ENCODE measurements at regions not wholly inside any gene's neighbourhood (a gene's known extent, or its start where the extent isn't known, plus 50 kb on each side); places are given as distances from the start of the nearest gene placed in this dataset.

GRCh38 chr5:133761632-133762031 lies 149.3 kb upstream of the FSTL4 start:
- no peak for TF ChIP-seq CREB1 (IDR thresholded peaks at IDR 0.05; ENCODE audit: low read depth)
- no peak for TF ChIP-seq REST (IDR thresholded peaks at IDR 0.05; ENCODE audit: low read depth)
- TF ChIP-seq CEBPB (IDR thresholded peaks at IDR 0.05), result no peak

- TF ChIP-seq CEBPB (IDR thresholded peaks at IDR 0.05) (no peak), USF1 (IDR thresholded peaks at IDR 0.05) (no peak), EP300 (IDR thresholded peaks at IDR 0.05; ENCODE audit: borderline replicate concordance) (no peak), RAD21 (IDR thresholded peaks at IDR 0.05; ENCODE audit: low read depth) (no peak), FOXM1 (IDR thresholded peaks at IDR 0.05; ENCODE audit: borderline replicate concordance, low read depth) (no peak), TEAD4 (IDR thresholded peaks at IDR 0.05) (no peak), TCF12 (IDR thresholded peaks at IDR 0.05; ENCODE audit: low read depth) (no peak), REST (IDR thresholded peaks at IDR 0.05; ENCODE audit: low read depth) (no peak), YY1 (IDR thresholded peaks at IDR 0.05; ENCODE audit: low read depth) (no peak), CREB1 (IDR thresholded peaks at IDR 0.05; ENCODE audit: low read depth) (no peak)
Measured at GRCh38 chr5:133760532-133760931, 148.2 kb upstream of the FSTL4 start.

- TF ChIP-seq EGR1 (IDR thresholded peaks at IDR 0.05) (no peak), YY1 (IDR thresholded peaks at IDR 0.05; ENCODE audit: low read depth) (no peak), MAX (IDR thresholded peaks at IDR 0.05) (no peak), CREB1 (IDR thresholded peaks at IDR 0.05; ENCODE audit: low read depth) (no peak), RAD21 (IDR thresholded peaks at IDR 0.05; ENCODE audit: low read depth) (no peak), FOXM1 (IDR thresholded peaks at IDR 0.05; ENCODE audit: borderline replicate concordance, low read depth) (no peak), USF1 (IDR thresholded peaks at IDR 0.05) (no peak), ZBTB7A (IDR thresholded peaks at IDR 0.05; ENCODE audit: low read depth) (no peak), TEAD4 (IDR thresholded peaks at IDR 0.05) (no peak), EP300 (IDR thresholded peaks at IDR 0.05; ENCODE audit: borderline replicate concordance) (no peak), CEBPB (IDR thresholded peaks at IDR 0.05) (no peak), NFIC (IDR thresholded peaks at IDR 0.05) (no peak), REST (IDR thresholded peaks at IDR 0.05; ENCODE audit: low read depth) (no peak), TAF1 (IDR thresholded peaks at IDR 0.05; ENCODE audit: low read depth) (no peak), TCF12 (IDR thresholded peaks at IDR 0.05; ENCODE audit: low read depth) (no peak)
Measured at GRCh38 chr5:133758641-133759040, 146.3 kb upstream of the FSTL4 start.

- TF ChIP-seq MAX (IDR thresholded peaks at IDR 0.05) (no peak), EGR1 (IDR thresholded peaks at IDR 0.05) (no peak), TCF12 (IDR thresholded peaks at IDR 0.05; ENCODE audit: low read depth) (no peak), RAD21 (IDR thresholded peaks at IDR 0.05; ENCODE audit: low read depth) (no peak), EP300 (IDR thresholded peaks at IDR 0.05; ENCODE audit: borderline replicate concordance) (no peak)
Measured at GRCh38 chr5:133757396-133757945, 145.1 kb upstream of the FSTL4 start.

GRCh38 chr5:133756756-133757155 lies 144.4 kb upstream of the FSTL4 start:
- TF ChIP-seq TCF12 (IDR thresholded peaks at IDR 0.05; ENCODE audit: low read depth), result no peak
